GM12872 (cell line): ENCODE measurements at regions not wholly inside any gene's neighbourhood (a gene's known extent, or its start where the extent isn't known, plus 50 kb on each side); places are given as distances from the start of the nearest gene placed in this dataset.

Source experiments
- TF ChIP-seq, protein P1 (sequence below): IDR thresholded peaks from 3 replicates; pipeline ENCODE4 v1.5.1; 2011; ENCODE audit warnings: low read depth, mild to moderate bottlenecking, low read length, moderate library complexity; ENCODE audit not compliant: insufficient read depth

DNA sequence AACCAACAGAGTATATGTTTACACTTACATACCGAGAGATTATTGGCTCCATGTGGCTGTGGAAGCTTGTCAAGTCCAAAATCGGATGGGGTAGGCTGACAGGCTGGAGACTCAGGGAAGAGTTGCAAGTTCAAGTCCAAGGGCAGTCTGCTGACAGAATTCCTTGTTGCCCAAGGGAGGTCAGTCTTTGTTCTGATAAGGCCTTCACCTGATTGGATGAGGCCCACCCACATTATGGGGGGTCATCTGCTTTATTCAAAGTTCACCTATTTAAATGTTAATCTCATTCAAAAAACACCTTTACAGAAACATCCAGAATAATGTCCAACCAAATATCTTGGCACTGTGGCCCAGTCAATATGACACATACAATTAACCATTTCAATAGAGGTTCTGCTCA, 452.4 kb downstream of the KLF12 start:
- TF ChIP-seq, protein P1, sequence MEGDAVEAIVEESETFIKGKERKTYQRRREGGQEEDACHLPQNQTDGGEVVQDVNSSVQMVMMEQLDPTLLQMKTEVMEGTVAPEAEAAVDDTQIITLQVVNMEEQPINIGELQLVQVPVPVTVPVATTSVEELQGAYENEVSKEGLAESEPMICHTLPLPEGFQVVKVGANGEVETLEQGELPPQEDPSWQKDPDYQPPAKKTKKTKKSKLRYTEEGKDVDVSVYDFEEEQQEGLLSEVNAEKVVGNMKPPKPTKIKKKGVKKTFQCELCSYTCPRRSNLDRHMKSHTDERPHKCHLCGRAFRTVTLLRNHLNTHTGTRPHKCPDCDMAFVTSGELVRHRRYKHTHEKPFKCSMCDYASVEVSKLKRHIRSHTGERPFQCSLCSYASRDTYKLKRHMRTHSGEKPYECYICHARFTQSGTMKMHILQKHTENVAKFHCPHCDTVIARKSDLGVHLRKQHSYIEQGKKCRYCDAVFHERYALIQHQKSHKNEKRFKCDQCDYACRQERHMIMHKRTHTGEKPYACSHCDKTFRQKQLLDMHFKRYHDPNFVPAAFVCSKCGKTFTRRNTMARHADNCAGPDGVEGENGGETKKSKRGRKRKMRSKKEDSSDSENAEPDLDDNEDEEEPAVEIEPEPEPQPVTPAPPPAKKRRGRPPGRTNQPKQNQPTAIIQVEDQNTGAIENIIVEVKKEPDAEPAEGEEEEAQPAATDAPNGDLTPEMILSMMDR: no peak

DNA sequence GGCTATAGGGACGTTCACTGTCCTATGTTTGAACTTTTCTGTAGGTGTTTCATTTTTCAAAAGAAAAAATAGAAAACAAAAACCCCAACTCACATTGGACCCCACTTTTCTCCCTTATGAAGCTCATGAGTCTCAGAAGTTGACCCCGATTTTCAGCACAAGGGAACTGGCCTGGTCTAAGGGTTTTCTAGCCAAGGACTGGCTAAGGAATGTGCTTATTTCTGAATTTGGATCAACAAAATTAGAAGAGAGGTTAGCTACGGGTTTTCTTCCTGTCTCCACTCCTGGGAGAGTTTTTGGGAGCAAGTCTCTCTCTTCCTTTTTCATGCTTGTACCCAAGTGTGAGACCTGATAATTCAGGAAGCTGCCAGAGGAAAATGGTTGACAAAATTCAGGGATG, 453.2 kb downstream of the KLF12 start:
- TF ChIP-seq, protein P1: no peak

DNA sequence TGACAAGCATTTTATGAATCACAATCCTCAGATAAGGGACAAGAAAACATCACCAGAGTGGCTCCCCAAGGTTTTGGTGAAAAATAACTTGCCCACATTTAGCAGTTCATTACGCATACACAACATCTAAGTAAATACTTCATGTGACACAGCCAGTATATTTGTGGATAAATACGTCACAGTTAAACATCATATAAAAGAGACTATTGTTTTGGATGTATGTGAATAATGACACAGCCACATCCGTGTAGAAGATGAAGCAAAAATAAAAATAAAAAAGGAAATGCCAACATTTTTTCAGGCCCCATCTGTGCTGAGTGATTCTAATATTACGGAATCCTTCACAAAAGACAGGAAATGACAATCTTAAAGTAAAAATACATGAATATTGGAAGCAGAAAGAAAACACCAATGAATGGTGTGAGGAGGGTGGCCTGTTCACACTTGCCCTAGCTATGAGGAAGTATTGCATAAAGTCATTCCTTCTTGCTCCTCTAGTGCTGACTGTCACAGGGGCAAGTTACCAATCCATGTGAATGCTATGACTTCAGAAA, 457.1 kb downstream of the KLF12 start:
- TF ChIP-seq, protein P1: no peak

DNA sequence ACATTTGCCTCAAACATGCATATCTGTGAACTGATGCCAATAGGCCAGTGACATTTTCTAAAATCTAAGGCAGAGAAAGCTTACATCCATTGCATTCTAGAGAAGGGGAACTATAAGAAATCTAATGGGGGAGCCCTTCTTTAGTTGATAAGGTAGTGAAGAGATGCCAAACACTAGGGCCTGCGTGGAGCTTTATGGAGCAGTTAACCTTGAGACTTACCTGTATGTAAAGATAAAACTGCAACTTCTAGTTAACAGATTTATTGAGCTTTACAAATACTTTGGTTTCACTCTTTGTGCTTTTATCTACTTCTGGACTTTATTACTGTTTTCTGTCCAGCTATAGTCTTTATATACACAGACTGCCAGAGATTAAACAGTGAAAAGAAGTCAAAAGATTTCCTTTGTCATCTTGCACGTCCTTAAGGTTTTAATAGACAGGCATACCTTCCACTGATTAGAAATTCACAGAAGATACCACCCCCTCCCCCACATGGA, 457.6 kb downstream of the KLF12 start:
- TF ChIP-seq, protein P1: no peak

DNA sequence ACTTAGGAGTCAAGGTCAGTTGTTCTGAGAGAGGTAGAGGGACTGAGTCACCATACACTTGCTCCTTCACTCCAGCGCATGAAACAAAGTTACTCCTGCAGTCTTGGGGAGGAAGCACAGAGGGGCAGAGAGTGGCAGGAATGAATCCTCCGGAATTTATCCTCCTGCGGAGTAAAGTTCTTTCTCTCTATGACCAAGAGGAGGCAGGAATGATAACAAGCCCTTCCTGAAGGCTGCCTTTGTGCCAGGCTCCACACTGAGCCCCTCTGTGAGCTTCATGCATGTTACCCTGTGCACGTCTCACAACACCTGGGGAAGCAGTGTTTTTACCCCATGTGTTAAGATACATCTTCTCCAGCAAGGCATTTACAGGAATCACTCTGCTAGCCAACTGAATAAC, 458.4 kb downstream of the KLF12 start:
- TF ChIP-seq, protein P1: no peak

DNA sequence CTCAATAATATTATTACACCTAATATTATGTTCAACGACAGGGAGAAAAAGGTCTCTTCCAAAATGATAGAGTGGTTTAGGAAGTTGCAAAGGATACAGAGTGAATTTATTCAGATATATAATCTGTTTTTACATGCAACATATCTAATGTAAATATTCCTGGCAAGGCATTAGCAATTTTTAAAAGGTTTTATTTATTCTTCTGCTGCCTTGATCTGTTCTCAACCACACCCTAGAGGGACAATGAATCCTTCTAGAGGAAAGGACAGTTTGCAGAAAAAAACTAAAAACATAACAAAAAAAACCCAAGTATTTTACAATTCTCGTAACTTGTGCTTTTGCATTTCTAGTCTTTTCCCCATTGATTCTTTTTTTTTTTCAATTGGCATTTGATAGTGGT, 459.6 kb downstream of the KLF12 start:
- TF ChIP-seq, protein P1: no peak

DNA sequence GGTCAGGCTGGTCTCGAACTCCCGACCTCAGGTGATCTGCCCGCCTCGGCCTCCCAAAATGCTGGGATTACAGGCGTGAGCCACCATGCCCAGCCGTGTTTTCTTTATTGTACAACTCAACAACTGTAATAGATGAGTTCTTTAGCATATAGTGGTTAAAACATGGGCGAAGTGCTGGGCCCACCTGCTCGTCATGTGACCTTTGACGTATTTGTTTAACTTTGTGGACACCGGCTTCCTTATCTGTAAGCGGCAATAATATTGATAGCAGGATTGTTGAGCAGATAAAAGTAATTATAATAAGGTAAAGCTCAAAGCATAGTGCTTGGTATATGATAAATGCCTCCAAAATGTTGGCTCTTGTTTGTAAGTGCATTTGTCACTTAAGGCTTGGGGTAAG, 460.3 kb downstream of the KLF12 start:
- TF ChIP-seq, protein P1: no peak

DNA sequence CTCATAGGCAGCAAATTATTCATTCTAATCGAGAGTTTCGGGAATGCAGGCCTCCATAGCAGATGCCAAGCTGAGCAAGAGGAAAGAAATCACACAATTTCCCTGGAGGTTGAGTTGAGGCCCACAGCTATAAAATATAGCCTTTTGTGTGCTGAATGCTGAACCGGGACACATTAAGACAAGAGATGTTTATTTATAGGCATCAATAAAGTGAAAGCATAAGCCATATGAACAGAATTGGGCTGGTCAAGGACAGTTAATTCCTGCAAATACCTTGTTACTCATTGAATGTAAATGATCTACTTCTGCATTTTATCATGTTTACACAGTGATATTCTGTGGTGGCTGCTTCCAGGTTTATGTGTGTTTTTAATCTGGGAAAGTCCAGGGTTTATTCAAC, 461.7 kb downstream of the KLF12 start:
- TF ChIP-seq, protein P1: no peak
